ENCODE measurements at regions not wholly inside any gene's neighbourhood (a gene's known extent, or its start where the extent isn't known, plus 50 kb on each side); places are given as distances from the start of the nearest gene placed in this dataset.

DNA sequence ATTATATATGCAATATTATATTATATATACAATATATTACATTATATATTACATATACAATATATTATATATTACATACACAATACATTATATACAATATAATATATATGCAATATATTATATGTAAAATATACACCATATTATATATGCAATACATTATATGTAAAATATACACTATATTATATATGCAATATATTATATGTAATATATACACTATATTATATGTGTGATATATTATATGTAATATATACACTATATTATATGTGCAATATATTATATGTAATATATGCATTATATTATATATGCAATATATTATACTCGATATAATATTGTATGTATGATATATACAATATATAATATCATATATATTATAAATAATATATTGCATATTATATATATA, 457.4 kb downstream of the SMARCA1 start:
- ATAC-seq (ENCODE audit: insufficient number of reproducible peaks, low FRiP score, low read depth) (no peak), DNase-seq (ENCODE audit: low spot score) (no peak)
- H3K4me3 ChIP-seq: no peak overlapping the region
- no peaks in the 10 kb centered on the region for H3K4me1 ChIP-seq (ENCODE audit: control insufficient read depth in 1 of 2, low read depth in 2 of 2)
- no peaks in the 10 kb centered on the region for H3K36me3 ChIP-seq
- H3K9me3 ChIP-seq: no peaks in the 10 kb centered on the region
- H3K27ac ChIP-seq: no peak overlapping the region
- H3K27me3 ChIP-seq (replicated peaks; ENCODE audit: insufficient read depth): no peaks in the 10 kb centered on the region
- TF ChIP-seq CTCF (IDR thresholded peaks at IDR 0.05): no peak

GRCh38 chrX:129058405-129058804, 464.9 kb downstream of the SMARCA1 start:
- Histone ChIP-seq H3K4me1 (ENCODE audit: control insufficient read depth in 1 of 2, low read depth in 2 of 2) (no peaks in the 10 kb centered on the region), H3K27me3 (replicated peaks; ENCODE audit: insufficient read depth) (no peaks in the 10 kb centered on the region), H3K4me3 (no peak overlapping the region), H3K36me3 (no peaks in the 10 kb centered on the region), H3K27ac (no peak overlapping the region), H3K9me3 (no peaks in the 10 kb centered on the region)
- TF ChIP-seq CTCF (IDR thresholded peaks at IDR 0.05): no peak
- no peak for DNase-seq (ENCODE audit: low spot score)
- ATAC-seq (ENCODE audit: insufficient number of reproducible peaks, low FRiP score, low read depth): no peak

- ATAC-seq (ENCODE audit: insufficient number of reproducible peaks, low FRiP score, low read depth) (no peak), DNase-seq (ENCODE audit: low spot score) (no peak)
- no peak overlapping the region for H3K27ac ChIP-seq
- no peaks in the 10 kb centered on the region for H3K27me3 ChIP-seq (replicated peaks; ENCODE audit: insufficient read depth)
- no peak overlapping the region for H3K4me3 ChIP-seq
- H3K4me1 ChIP-seq (ENCODE audit: control insufficient read depth in 1 of 2, low read depth in 2 of 2): no peaks in the 10 kb centered on the region
- H3K9me3 ChIP-seq: no peaks in the 10 kb centered on the region
- no peak for TF ChIP-seq CTCF (IDR thresholded peaks at IDR 0.05)
- H3K36me3 ChIP-seq: no peaks in the 10 kb centered on the region
Observed at GRCh38 chrX:129043138-129043537, 480.2 kb downstream of the SMARCA1 start.

- Histone ChIP-seq H3K4me3 (no peak overlapping the region), H3K27ac (no peak overlapping the region), H3K36me3 (no peaks in the 10 kb centered on the region), H3K4me1 (ENCODE audit: control insufficient read depth in 1 of 2, low read depth in 2 of 2) (no peaks in the 10 kb centered on the region), H3K9me3 (no peaks in the 10 kb centered on the region), H3K27me3 (replicated peaks; ENCODE audit: insufficient read depth) (no peaks in the 10 kb centered on the region)
- TF ChIP-seq CTCF (IDR thresholded peaks at IDR 0.05): no peak
- DNase-seq (ENCODE audit: low spot score) (no peak), ATAC-seq (ENCODE audit: insufficient number of reproducible peaks, low FRiP score, low read depth) (no peak)
Observed at GRCh38 chrX:129041319-129041718, 482.0 kb downstream of the SMARCA1 start.

- Histone ChIP-seq H3K36me3 (no peaks in the 10 kb centered on the region), H3K4me1 (ENCODE audit: control insufficient read depth in 1 of 2, low read depth in 2 of 2) (no peaks in the 10 kb centered on the region), H3K27me3 (replicated peaks; ENCODE audit: insufficient read depth) (no peaks in the 10 kb centered on the region), H3K9me3 (no peaks in the 10 kb centered on the region), H3K27ac (no peak overlapping the region), H3K4me3 (no peak overlapping the region)
- no peak for TF ChIP-seq CTCF (IDR thresholded peaks at IDR 0.05)
- ATAC-seq (ENCODE audit: insufficient number of reproducible peaks, low FRiP score, low read depth) (no peak), DNase-seq (ENCODE audit: low spot score) (no peak)
Observed at GRCh38 chrX:129040124-129040523, 483.2 kb downstream of the SMARCA1 start.
